ENCODE measurements at regions not wholly inside any gene's neighbourhood (a gene's known extent, or its start where the extent isn't known, plus 50 kb on each side); places are given as distances from the start of the nearest gene placed in this dataset.

- no peak for FAIRE-seq
Observed at GRCh38 chr15:67922106-67922675, 82.3 kb upstream of the RNU6-1 start.

GRCh38 chr15:67922971-67923945, 83.4 kb upstream of the RNU6-1 start:
- H3K4me3 ChIP-seq (ENCODE audit: low read depth, low read length): no peak overlapping the region
- H3K36me3 ChIP-seq (ENCODE audit: control insufficient read depth, insufficient read depth, low read length): no peaks in the 10 kb centered on the region
- no peak for FAIRE-seq
- no peak for TF ChIP-seq CTCF (IDR thresholded peaks at IDR 0.05; ENCODE audit: insufficient read depth, low read length, severe bottlenecking)
- H3K27me3 ChIP-seq (ENCODE audit: control insufficient read depth, insufficient read depth, low read length): no peaks in the 10 kb centered on the region
- no peak for DNase-seq (ENCODE audit: low read depth)

More at GRCh38 chr15:67922106-67922675, 82.3 kb upstream of the RNU6-1 start:
- H3K36me3 ChIP-seq (ENCODE audit: control insufficient read depth, insufficient read depth, low read length): no peaks in the 10 kb centered on the region
- no peak overlapping the region for H3K4me3 ChIP-seq (ENCODE audit: low read depth, low read length)
- DNase-seq (ENCODE audit: low read depth): no peak
- TF ChIP-seq CTCF (IDR thresholded peaks at IDR 0.05; ENCODE audit: insufficient read depth, low read length, severe bottlenecking): no peak
- H3K27me3 ChIP-seq (ENCODE audit: control insufficient read depth, insufficient read depth, low read length): no peaks in the 10 kb centered on the region

- no peak for DNase-seq (ENCODE audit: low read depth)
Observed at GRCh38 chr15:67924359-67924974, 84.6 kb upstream of the RNU6-1 start.

GRCh38 chr15:67925182-67925581, 85.3 kb upstream of the RNU6-1 start:
- Histone ChIP-seq H3K36me3 (ENCODE audit: control insufficient read depth, insufficient read depth, low read length) (no peaks in the 10 kb centered on the region), H3K27me3 (ENCODE audit: control insufficient read depth, insufficient read depth, low read length) (no peaks in the 10 kb centered on the region), H3K4me3 (ENCODE audit: low read depth, low read length) (no peak overlapping the region)
- FAIRE-seq (no peak), DNase-seq (ENCODE audit: low read depth) (no peak)
- TF ChIP-seq CTCF (IDR thresholded peaks at IDR 0.05; ENCODE audit: insufficient read depth, low read length, severe bottlenecking): no peak

More at GRCh38 chr15:67924359-67924974, 84.6 kb upstream of the RNU6-1 start:
- H3K27me3 ChIP-seq (ENCODE audit: control insufficient read depth, insufficient read depth, low read length): no peaks in the 10 kb centered on the region
- FAIRE-seq: no peak
- H3K36me3 ChIP-seq (ENCODE audit: control insufficient read depth, insufficient read depth, low read length): no peaks in the 10 kb centered on the region
- H3K4me3 ChIP-seq (ENCODE audit: low read depth, low read length): no peak overlapping the region
- no peak for TF ChIP-seq CTCF (IDR thresholded peaks at IDR 0.05; ENCODE audit: insufficient read depth, low read length, severe bottlenecking)

GRCh38 chr15:67927501-67928168, 87.8 kb upstream of the RNU6-1 start:
- FAIRE-seq: no peak

More at GRCh38 chr15:67927501-67928168, 87.8 kb upstream of the RNU6-1 start:
- no peaks in the 10 kb centered on the region for H3K36me3 ChIP-seq (ENCODE audit: control insufficient read depth, insufficient read depth, low read length)
- peak; percentile 57 for DNase-seq (ENCODE audit: low read depth)
- no peak for TF ChIP-seq CTCF (IDR thresholded peaks at IDR 0.05; ENCODE audit: insufficient read depth, low read length, severe bottlenecking)
- H3K27me3 ChIP-seq (ENCODE audit: control insufficient read depth, insufficient read depth, low read length): no peaks in the 10 kb centered on the region
- H3K4me3 ChIP-seq (ENCODE audit: low read depth, low read length): no peak overlapping the region
